PC-9 (cell line): ENCODE measurements at regions not wholly inside any gene's neighbourhood (a gene's known extent, or its start where the extent isn't known, plus 50 kb on each side); places are given as distances from the start of the nearest gene placed in this dataset.

Experiments
- BruUV-seq: library from RNA; stranded (reverse); fragments of 400-500 nt; replicated peaks from 2 replicates; lab custom pipeline; 2021; lab: Mats Ljungman, UMichigan
- CTCF ChIA-PET: fragments of 300-600 bp; sonication (Branson Sonifier 250); formaldehyde crosslinking; loops from one replicate; lab custom pipeline; 2022; ENCODE audit warnings: antibody characterized with exemption; lab: Charles Lee
- POLR2A ChIA-PET: fragments of 300-600 bp; sonication (Branson Sonifier 250); formaldehyde crosslinking; loops from one replicate; lab custom pipeline; 2022; ENCODE audit warnings: antibody characterized with exemption; ENCODE audit not compliant: unreplicated experiment; lab: Charles Lee
- DNase-seq, 2 experiments: peaks; one replicate each; pipeline versions ENCODE4 v3.0.0 to v3.0.0-alpha.2; 2015 to 2022; ENCODE audit warnings: mixed read lengths in 1 of 2
- H2AFZ ChIP-seq: fragments of 200-600 bp; sonication (generic); 2 replicates; pipeline ENCODE4 v1.8.1; 2017; ENCODE audit warnings: antibody characterized with exemption
- H3F3A ChIP-seq: fragments of 200-600 bp; sonication (generic); 2 replicates; pipeline ENCODE4 v1.8.1; 2017; ENCODE audit warnings: antibody characterized with exemption, mild to moderate bottlenecking, low read depth; ENCODE audit not compliant: insufficient read depth
- H3K27ac ChIP-seq: fragments of 200-600 bp; sonication (generic); 2 replicates; pipeline ENCODE4 v1.6.1; 2016; ENCODE audit warnings: mixed run types
- H3K27me3 ChIP-seq: fragments of 200-600 bp; sonication (generic); 2 replicates; pipeline ENCODE4 v1.6.1; 2016; ENCODE audit warnings: low read depth, mixed run types; ENCODE audit not compliant: insufficient read depth
- H3K36me3 ChIP-seq: fragments of 200-600 bp; sonication (generic); 2 replicates; pipeline ENCODE4 v1.6.1; 2016; ENCODE audit warnings: low read depth, mixed run types
- H3K4me1 ChIP-seq: fragments of 200-600 bp; sonication (generic); replicated peaks from 2 replicates; pipeline ENCODE4 v1.6.1; 2016; ENCODE audit warnings: mixed run types; ENCODE audit not compliant: insufficient read depth
- H3K4me2 ChIP-seq: fragments of 200-600 bp; sonication (generic); 2 replicates; pipeline ENCODE4 v1.6.1; 2017; ENCODE audit warnings: mixed run types
- H3K4me3 ChIP-seq: fragments of 200-600 bp; sonication (generic); 2 replicates; pipeline ENCODE4 v1.6.1; 2016; ENCODE audit warnings: mixed run types
- H3K79me2 ChIP-seq: fragments of 200-600 bp; sonication (generic); 2 replicates; pipeline ENCODE4 v1.6.1; 2017; ENCODE audit warnings: low read depth, mixed run types
- H3K9me2 ChIP-seq: fragments of 200-600 bp; sonication (generic); 2 replicates; pipeline ENCODE4 v1.8.1; 2017; ENCODE audit warnings: mild to moderate bottlenecking; ENCODE audit not compliant: insufficient read depth
- H3K9me3 ChIP-seq: fragments of 200-600 bp; sonication (generic); 2 replicates; pipeline ENCODE4 v1.8.1; 2016; ENCODE audit warnings: low read depth; ENCODE audit not compliant: insufficient read depth
- H4K20me1 ChIP-seq: fragments of 200-600 bp; sonication (generic); 2 replicates; pipeline ENCODE4 v1.8.1; 2017; ENCODE audit not compliant: insufficient read depth
- CTCF ChIP-seq: fragments of 200-600 bp; sonication (generic); conservative IDR thresholded peaks from 2 replicates; pipeline ENCODE4 v1.6.1; 2017; ENCODE audit warnings: mixed run types, antibody characterized with exemption, mild to moderate bottlenecking, moderate library complexity
- EZH2 ChIP-seq: fragments of 200-600 bp; sonication (generic); IDR thresholded peaks from 2 replicates; pipeline ENCODE4 v1.8.0; 2017; ENCODE audit warnings: antibody characterized with exemption, low read depth
- intact Hi-C: fragments of 100-400 bp; cut with micrococcal nuclease; formaldehyde crosslinking; loops from one replicate; pipeline ENCODE4 v1.10.0; 2022; ENCODE audit not compliant: unreplicated experiment

- H3K79me2 ChIP-seq = no peaks in the 10 kb centered on the region
- no peaks in the 10 kb centered on the region for H4K20me1 ChIP-seq
- ChIA-PET POLR2A (no interaction called here), CTCF (no interaction called here)
- DNase-seq = no peak
- no peaks in the 10 kb centered on the region for H3K9me3 ChIP-seq
- intact Hi-C loops = no loop called here
- BruUV-seq = no TSS peak
- H3F3A ChIP-seq = no peaks in the 10 kb centered on the region
- no peaks in the 10 kb centered on the region for H3K4me1 ChIP-seq
- H3K27ac ChIP-seq = no peak overlapping the region
- no peak overlapping the region for H3K4me3 ChIP-seq
- no peak for TF ChIP-seq EZH2
- TF ChIP-seq CTCF = no peak
- 0 out of 2 replicates have a peak overlapping the region, but pooled peaks have one; percentile 16 for H2AFZ ChIP-seq
- no peaks in the 10 kb centered on the region for H3K36me3 ChIP-seq
- no peaks in the 10 kb centered on the region for H3K9me2 ChIP-seq
- no peak overlapping the region for H3K4me2 ChIP-seq
- H3K27me3 ChIP-seq = no peaks in the 10 kb centered on the region
Measured at GRCh38 chr13:24610956-24611355, 69.3 kb upstream of the ATP12A start.

- intact Hi-C loops = no loop called here
- Histone ChIP-seq H4K20me1 (no peaks in the 10 kb centered on the region), H3K4me3 (no peak overlapping the region), H3K9me2 (no peaks in the 10 kb centered on the region), H3K79me2 (no peaks in the 10 kb centered on the region), H3K27me3 (no peaks in the 10 kb centered on the region), H3K9me3 (no peaks in the 10 kb centered on the region), H3F3A (no peaks in the 10 kb centered on the region), H3K36me3 (no peaks in the 10 kb centered on the region), H3K4me2 (no peak overlapping the region), H3K27ac (no peak overlapping the region), H2AFZ (no peak overlapping the region), H3K4me1 (no peaks in the 10 kb centered on the region)
- ChIA-PET POLR2A (no interaction called here), CTCF (interaction anchor here (0.6 kb wide), 1 partner anchor 85 kb away, joined by 3 read pairs; no protein-coding TSS in a partner anchor)
- no peak for DNase-seq
- TF ChIP-seq EZH2 (no peak), CTCF (no peak)
- no TSS peak for BruUV-seq
Measured at GRCh38 chr13:24612726-24613125, 67.5 kb upstream of the ATP12A start.

GRCh38 chr13:24613128-24613527, 67.1 kb upstream of the ATP12A start:
- Histone ChIP-seq H3K36me3 (no peaks in the 10 kb centered on the region), H3K27me3 (no peaks in the 10 kb centered on the region), H3K27ac (no peak overlapping the region), H4K20me1 (no peaks in the 10 kb centered on the region), H3K79me2 (no peaks in the 10 kb centered on the region), H2AFZ (no peak overlapping the region), H3K4me2 (no peak overlapping the region), H3K9me3 (no peaks in the 10 kb centered on the region), H3K4me1 (no peaks in the 10 kb centered on the region), H3F3A (no peaks in the 10 kb centered on the region), H3K4me3 (no peak overlapping the region), H3K9me2 (no peaks in the 10 kb centered on the region)
- intact Hi-C loops = no loop called here
- ChIA-PET POLR2A (no interaction called here), CTCF (no interaction called here)
- TF ChIP-seq EZH2 (no peak), CTCF (no peak)
- BruUV-seq = no TSS peak
- DNase-seq = no peak
